ENCODE measurements at regions not wholly inside any gene's neighbourhood (a gene's known extent, or its start where the extent isn't known, plus 50 kb on each side); places are given as distances from the start of the nearest gene placed in this dataset.

GRCh38 chr13:65710514-65710913 is 1519.6 kb downstream of the PCDH9 start:
- Histone ChIP-seq H3F3A (ENCODE audit: insufficient read depth) (no peaks in the 10 kb centered on the region), H3K9me2 (replicated peaks; ENCODE audit: insufficient read depth, low read length) (no peaks in the 10 kb centered on the region), H3K9me3 (ENCODE audit: insufficient read depth, low read length) (no peaks in the 10 kb centered on the region), H3K79me2 (ENCODE audit: insufficient read depth, low read length) (no peaks in the 10 kb centered on the region), H2AFZ (ENCODE audit: low read depth, low read length, severe bottlenecking) (no peak overlapping the region), H3K9ac (ENCODE audit: low read length) (no peak overlapping the region), H3K27me3 (ENCODE audit: low read length) (no peaks in the 10 kb centered on the region), H3K4me2 (ENCODE audit: low read depth, low read length, poor library complexity, severe bottlenecking) (no peak overlapping the region), H3K4me3 (ENCODE audit: insufficient read depth, low read length, poor library complexity, severe bottlenecking) (no peak overlapping the region), H3K36me3 (ENCODE audit: low read length) (no peaks in the 10 kb centered on the region), H4K20me1 (ENCODE audit: low read depth, low read length) (no peaks in the 10 kb centered on the region), H3K27ac (ENCODE audit: low read depth, low read length) (no peak overlapping the region)
- TF ChIP-seq EZH2phosphoT487 (conservative IDR thresholded peaks at IDR 0.05; ENCODE audit: low read length) (no peak), CTCF (IDR thresholded peaks at IDR 0.05; ENCODE audit: insufficient read depth, low read length, poor library complexity, severe bottlenecking) (no peak)

GRCh38 chr13:65697843-65698242 is 1532.3 kb downstream of the PCDH9 start:
- no peaks in the 10 kb centered on the region for H3K27me3 ChIP-seq (ENCODE audit: low read length)
- no peak overlapping the region for H3K4me2 ChIP-seq (ENCODE audit: low read depth, low read length, poor library complexity, severe bottlenecking)
- H3K36me3 ChIP-seq (ENCODE audit: low read length): no peaks in the 10 kb centered on the region
- H4K20me1 ChIP-seq (ENCODE audit: low read depth, low read length): no peaks in the 10 kb centered on the region
- no peaks in the 10 kb centered on the region for H3K9me2 ChIP-seq (replicated peaks; ENCODE audit: insufficient read depth, low read length)
- H2AFZ ChIP-seq (ENCODE audit: low read depth, low read length, severe bottlenecking): no peak overlapping the region
- H3K9me3 ChIP-seq (ENCODE audit: insufficient read depth, low read length): no peaks in the 10 kb centered on the region
- H3K27ac ChIP-seq (ENCODE audit: low read depth, low read length): no peak overlapping the region
- H3K4me3 ChIP-seq (ENCODE audit: insufficient read depth, low read length, poor library complexity, severe bottlenecking): no peak overlapping the region
- TF ChIP-seq EZH2phosphoT487 (conservative IDR thresholded peaks at IDR 0.05; ENCODE audit: low read length): no peak
- TF ChIP-seq CTCF (IDR thresholded peaks at IDR 0.05; ENCODE audit: insufficient read depth, low read length, poor library complexity, severe bottlenecking): no peak
- H3K9ac ChIP-seq (ENCODE audit: low read length): no peak overlapping the region
- no peaks in the 10 kb centered on the region for H3F3A ChIP-seq (ENCODE audit: insufficient read depth)
- no peaks in the 10 kb centered on the region for H3K79me2 ChIP-seq (ENCODE audit: insufficient read depth, low read length)

- Histone ChIP-seq H2AFZ (ENCODE audit: low read depth, low read length, severe bottlenecking) (no peak overlapping the region), H3K4me2 (ENCODE audit: low read depth, low read length, poor library complexity, severe bottlenecking) (no peak overlapping the region), H3K9me3 (ENCODE audit: insufficient read depth, low read length) (no peaks in the 10 kb centered on the region)
Observed at GRCh38 chr13:65679240-65679639, 1550.9 kb downstream of the PCDH9 start.

More at GRCh38 chr13:65679240-65679639, 1550.9 kb downstream of the PCDH9 start:
- H3K9ac ChIP-seq (ENCODE audit: low read length): no peak overlapping the region
- H3F3A ChIP-seq (ENCODE audit: insufficient read depth): no peaks in the 10 kb centered on the region
- no peaks in the 10 kb centered on the region for H3K27me3 ChIP-seq (ENCODE audit: low read length)
- no peaks in the 10 kb centered on the region for H3K36me3 ChIP-seq (ENCODE audit: low read length)
- H3K27ac ChIP-seq (ENCODE audit: low read depth, low read length): no peak overlapping the region
- no peak overlapping the region for H3K4me3 ChIP-seq (ENCODE audit: insufficient read depth, low read length, poor library complexity, severe bottlenecking)
- no peaks in the 10 kb centered on the region for H3K9me2 ChIP-seq (replicated peaks; ENCODE audit: insufficient read depth, low read length)
- no peaks in the 10 kb centered on the region for H3K79me2 ChIP-seq (ENCODE audit: insufficient read depth, low read length)
- TF ChIP-seq EZH2phosphoT487 (conservative IDR thresholded peaks at IDR 0.05; ENCODE audit: low read length): no peak
- TF ChIP-seq CTCF (IDR thresholded peaks at IDR 0.05; ENCODE audit: insufficient read depth, low read length, poor library complexity, severe bottlenecking): no peak
- no peaks in the 10 kb centered on the region for H4K20me1 ChIP-seq (ENCODE audit: low read depth, low read length)

Data from SU-DHL-6 (cell line).